SK-N-SH (cell line): ENCODE measurements at regions not wholly inside any gene's neighbourhood (a gene's known extent, or its start where the extent isn't known, plus 50 kb on each side); places are given as distances from the start of the nearest gene placed in this dataset.

Experiments
- CTCF ChIA-PET: fragments of 300-600, 350-600 bp; formaldehyde crosslinking; extraction: SDS; loops from one replicate; lab custom pipeline; 2021; lab: Yijun Ruan, JAX
- POLR2A ChIA-PET: fragments of 350-600 bp; sonication (Branson Sonifier 250); formaldehyde crosslinking; extraction: SDS; loops from one replicate; lab custom pipeline; 2020; ENCODE audit warnings: antibody characterized with exemption, inconsistent platforms; lab: Yijun Ruan, JAX
- DNase-seq: peaks from one replicate; pipeline ENCODE4 v3.0.0; 2012
- H2AFZ ChIP-seq: fragments of 200-600 bp; sonication (generic); 2 replicates; pipeline ENCODE4 v1.8.1; 2016; ENCODE audit warnings: antibody characterized with exemption, mild to moderate bottlenecking, low read depth
- H3F3A ChIP-seq: fragments of 200-600 bp; sonication (generic); replicated peaks from 2 replicates; pipeline ENCODE3; 2016; ENCODE audit warnings: antibody characterized with exemption, mild to moderate bottlenecking; ENCODE audit not compliant: insufficient read depth
- H3K27ac ChIP-seq, 2 experiments: fragments of 200-500 bp in 1 of 2; fragments of 200-600 bp in 1 of 2; sonication (Bioruptor generic) in 1 of 2; sonication (generic), shearing (Covaris generic) in 1 of 2; 2 replicates each; pipeline versions ENCODE4 v1.5.1 to v1.6.1; 2014 to 2016; ENCODE audit warnings: low read depth in 2 of 2, inconsistent platforms in 1 of 2, low read length in 1 of 2, mild to moderate bottlenecking in 1 of 2, mixed read lengths in 1 of 2
- H3K27me3 ChIP-seq: fragments of 200-600 bp; sonication (generic), shearing (Covaris generic); 2 replicates; pipeline ENCODE4 v1.6.1; 2016; ENCODE audit warnings: mixed run types; ENCODE audit not compliant: insufficient read depth
- H3K36me3 ChIP-seq, 2 experiments: fragments of 200-500 bp in 1 of 2; fragments of 200-600 bp in 1 of 2; sonication (Bioruptor generic) in 1 of 2; sonication (generic) in 1 of 2; replicated peaks in 1 of 2; 2 replicates each; pipeline versions ENCODE3 to v1.5.1; 2014 to 2016; ENCODE audit warnings: low read length in 1 of 2, mild to moderate bottlenecking in 1 of 2; ENCODE audit not compliant: insufficient read depth in 2 of 2, control insufficient read depth in 1 of 2
- H3K4me1 ChIP-seq, 2 experiments: fragments of 200-500 bp in 1 of 2; fragments of 200-600 bp in 1 of 2; sonication (Bioruptor generic) in 1 of 2; sonication (generic), shearing (Covaris generic) in 1 of 2; 2 replicates each; pipeline versions ENCODE4 v1.5.1 to v1.6.1; 2014 to 2016; ENCODE audit warnings: low read depth in 1 of 2, low read length in 1 of 2, mixed run types in 1 of 2; ENCODE audit not compliant: insufficient read depth in 2 of 2, control insufficient read depth in 1 of 2
- H3K4me2 ChIP-seq: fragments of 200-600 bp; sonication (generic), shearing (Covaris generic); 2 replicates; pipeline ENCODE4 v1.6.1; 2017; ENCODE audit warnings: mixed run types
- H3K4me3 ChIP-seq, 2 experiments: fragments of 200-500 bp in 1 of 2; fragments of 200-600 bp in 1 of 2; sonication (Bioruptor generic) in 1 of 2; sonication (generic), shearing (Covaris generic) in 1 of 2; 2 replicates each; pipeline versions ENCODE4 v1.5.1 to v1.8.1; 2014 to 2016; ENCODE audit warnings: low read depth in 2 of 2, inconsistent platforms in 1 of 2, low read length in 1 of 2, mild to moderate bottlenecking in 1 of 2, mixed read lengths in 1 of 2, moderate library complexity in 1 of 2
- H3K79me2 ChIP-seq: fragments of 200-600 bp; sonication (generic); 2 replicates; pipeline ENCODE4 v1.8.1; 2017; ENCODE audit warnings: mild to moderate bottlenecking; ENCODE audit not compliant: insufficient read depth
- H3K9ac ChIP-seq: fragments of 200-600 bp; sonication (generic); 2 replicates; pipeline ENCODE4 v1.6.1; 2017; ENCODE audit warnings: mixed run types
- H3K9me2 ChIP-seq: fragments of 200-600 bp; sonication (generic); 2 replicates; pipeline ENCODE4 v1.6.1; 2017; ENCODE audit warnings: mixed run types
- H3K9me3 ChIP-seq: fragments of 200-600 bp; sonication (generic); 2 replicates; pipeline ENCODE4 v1.6.1; 2017; ENCODE audit warnings: mixed run types, mild to moderate bottlenecking, moderate library complexity
- H4K20me1 ChIP-seq: fragments of 200-600 bp; sonication (generic); 2 replicates; pipeline ENCODE4 v1.6.1; 2017; ENCODE audit warnings: mild to moderate bottlenecking, mixed run types; ENCODE audit not compliant: insufficient read depth
- CHD2 ChIP-seq: fragments of 150-350 bp; IDR thresholded peaks from 2 replicates; pipeline ENCODE4 v1.6.1; 2018; ENCODE audit warnings: low read length; ENCODE audit not compliant: partially characterized antibody
- ELF1 ChIP-seq: IDR thresholded peaks from 2 replicates; pipeline ENCODE4 v1.4.0; 2012
- EP300 ChIP-seq, 2 experiments: IDR thresholded peaks; 2 replicates each; pipeline versions ENCODE4 v1.4.0 to v1.6.1; 2012; ENCODE audit warnings: borderline replicate concordance in 1 of 2, low read depth in 1 of 2, low read length in 1 of 2
- EZH2phosphoT487 ChIP-seq: fragments of 200-600 bp; sonication (generic); IDR thresholded peaks from 2 replicates; pipeline ENCODE4 v1.6.1; 2017; ENCODE audit warnings: low read depth, mixed run types, mild to moderate bottlenecking, antibody characterized with exemption, moderate library complexity, borderline replicate concordance
- FOXM1 ChIP-seq: IDR thresholded peaks from 2 replicates; pipeline ENCODE4 v1.4.0; 2012; ENCODE audit warnings: low read depth, mild to moderate bottlenecking
- GATA2 ChIP-seq: sonication (generic); formaldehyde crosslinking; IDR thresholded peaks from 2 replicates; pipeline ENCODE4 v1.5.0; 2020; ENCODE audit warnings: mild to moderate bottlenecking, missing genetic modification reagents
- NFIC ChIP-seq: IDR thresholded peaks from 2 replicates; pipeline ENCODE4 v1.4.0; 2012; ENCODE audit warnings: borderline replicate concordance
- NRF1 ChIP-seq: IDR thresholded peaks from 2 replicates; pipeline ENCODE4 v1.6.1; 2012; ENCODE audit warnings: low read depth, mild to moderate bottlenecking, low read length
- RAD21 ChIP-seq: IDR thresholded peaks from 2 replicates; pipeline ENCODE4 v1.6.1; 2012; ENCODE audit warnings: mild to moderate bottlenecking, low read length
- RXRA ChIP-seq: IDR thresholded peaks from 2 replicates; pipeline ENCODE4 v1.4.0; 2012; ENCODE audit warnings: low read depth, mild to moderate bottlenecking, borderline replicate concordance
- TAF1 ChIP-seq: IDR thresholded peaks from 2 replicates; pipeline ENCODE4 v1.6.1; 2012; ENCODE audit warnings: low read depth, mild to moderate bottlenecking, low read length, moderate library complexity, borderline replicate concordance
- TCF12 ChIP-seq: IDR thresholded peaks from 2 replicates; pipeline ENCODE4 v1.4.0; 2012
- TEAD4 ChIP-seq: IDR thresholded peaks from 2 replicates; pipeline ENCODE4 v1.4.0; 2012; ENCODE audit warnings: mild to moderate bottlenecking, borderline replicate concordance; ENCODE audit not compliant: insufficient read depth
- WGBS: methylation state at CpG from one replicate; pipeline ENCODE4 v1.1.6; 2017; ENCODE audit warnings: low lambda C conversion rate; 5-methylcytosine and 5-hydroxymethylcytosine counted together
- TF ChIP-seq, protein P1 (sequence below): IDR thresholded peaks from 2 replicates; pipeline ENCODE4 v1.4.0; 2012; ENCODE audit warnings: low read depth
- TF ChIP-seq, protein P2 (sequence below): IDR thresholded peaks from 2 replicates; pipeline ENCODE4; 2012
- TF ChIP-seq, protein P3 (sequence below): IDR thresholded peaks from 2 replicates; pipeline ENCODE4 v1.4.0; 2012; ENCODE audit warnings: low read depth, borderline replicate concordance

DNA sequence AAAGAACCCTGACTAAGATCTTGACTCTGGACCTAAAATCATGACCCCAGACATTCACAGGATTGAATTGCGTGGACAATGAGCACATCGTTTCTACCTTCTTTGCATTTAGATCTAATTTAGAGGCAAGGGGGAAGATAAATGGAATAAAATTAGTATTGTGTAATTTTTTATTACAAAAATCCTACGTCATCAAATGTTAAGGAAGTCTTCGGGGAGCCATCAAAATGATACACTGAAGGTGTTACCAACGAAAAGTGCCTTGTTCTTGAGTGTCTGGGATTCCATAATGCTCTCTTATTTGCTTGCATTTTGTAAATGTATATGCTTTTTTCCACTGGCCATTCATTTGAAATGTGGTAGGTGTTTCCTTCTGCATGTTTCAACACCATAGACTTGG is 52.8 kb upstream of the C3orf49 start:
- Histone ChIP-seq H3K79me2 (no peaks in the 10 kb centered on the region), H3F3A (no peaks in the 10 kb centered on the region), H3K27ac (no peak overlapping the region), H3K9me2 (no peaks in the 10 kb centered on the region), H3K4me3 (no peak overlapping the region), H3K4me2 (no peak overlapping the region), H3K27me3 (no peaks in the 10 kb centered on the region), H2AFZ (no peak overlapping the region), H3K36me3 (no peaks in the 10 kb centered on the region), H3K9me3 (no peaks in the 10 kb centered on the region), H4K20me1 (no peaks in the 10 kb centered on the region), H3K4me1 (peaks cover 0 to 10% of the 10 kb centered on the region in 2 experiments; a peak in 3 of 4 replicates), H3K9ac (no peak overlapping the region)
- POLR2A ChIA-PET, result no interaction called here
- no peak for DNase-seq
- TF ChIP-seq NRF1, result no peak
- no peak for TF ChIP-seq NFIC
- no peak for TF ChIP-seq RXRA
- CTCF ChIA-PET, result no interaction called here
- 77% methylated on average over 5 of the region's 5 CpGs for WGBS

DNA sequence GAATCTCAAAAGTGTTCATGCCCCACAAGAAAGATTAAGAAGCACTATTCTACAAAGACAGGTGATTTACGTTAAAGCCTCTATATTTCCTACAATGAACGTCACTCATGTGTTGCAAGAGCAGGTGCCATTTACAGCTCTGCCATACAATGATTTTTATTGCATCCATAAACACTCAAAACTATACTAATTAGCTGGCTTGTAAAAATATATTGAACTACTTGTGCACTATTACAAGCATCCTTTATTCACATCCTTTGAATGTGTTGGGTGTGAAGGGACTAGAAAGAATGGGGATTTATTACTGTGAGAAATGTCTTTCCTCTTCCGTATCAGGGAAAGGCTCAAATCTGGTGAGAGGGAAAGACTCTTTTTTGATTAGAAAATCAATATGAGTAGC is 50.7 kb upstream of the C3orf49 start:
- no peaks in the 10 kb centered on the region for H4K20me1 ChIP-seq
- DNase-seq, result no peak
- ChIA-PET CTCF (no interaction called here), POLR2A (no interaction called here)
- no peaks in the 10 kb centered on the region for H3F3A ChIP-seq
- no peak overlapping the region for H3K4me3 ChIP-seq
- H3K9ac ChIP-seq, result no peak overlapping the region
- no peaks in the 10 kb centered on the region for H3K27me3 ChIP-seq
- no peaks in the 10 kb centered on the region for H3K9me3 ChIP-seq
- H3K9me2 ChIP-seq, result no peaks in the 10 kb centered on the region
- H3K4me2 ChIP-seq, result no peak overlapping the region
- no peak overlapping the region for H3K27ac ChIP-seq
- 75% methylated on average over 3 of the region's 3 CpGs for WGBS
- no peaks in the 10 kb centered on the region for H3K4me1 ChIP-seq
- TF ChIP-seq, protein P1, sequence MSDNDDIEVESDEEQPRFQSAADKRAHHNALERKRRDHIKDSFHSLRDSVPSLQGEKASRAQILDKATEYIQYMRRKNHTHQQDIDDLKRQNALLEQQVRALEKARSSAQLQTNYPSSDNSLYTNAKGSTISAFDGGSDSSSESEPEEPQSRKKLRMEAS, result no peak
- no peak for TF ChIP-seq RXRA
- TF ChIP-seq TCF12, result no peak
- TF ChIP-seq GATA2 (CRISPR knock-in tag), result no peak
- no peak for TF ChIP-seq EZH2phosphoT487
- no peak for TF ChIP-seq TEAD4
- TF ChIP-seq, protein P2, sequence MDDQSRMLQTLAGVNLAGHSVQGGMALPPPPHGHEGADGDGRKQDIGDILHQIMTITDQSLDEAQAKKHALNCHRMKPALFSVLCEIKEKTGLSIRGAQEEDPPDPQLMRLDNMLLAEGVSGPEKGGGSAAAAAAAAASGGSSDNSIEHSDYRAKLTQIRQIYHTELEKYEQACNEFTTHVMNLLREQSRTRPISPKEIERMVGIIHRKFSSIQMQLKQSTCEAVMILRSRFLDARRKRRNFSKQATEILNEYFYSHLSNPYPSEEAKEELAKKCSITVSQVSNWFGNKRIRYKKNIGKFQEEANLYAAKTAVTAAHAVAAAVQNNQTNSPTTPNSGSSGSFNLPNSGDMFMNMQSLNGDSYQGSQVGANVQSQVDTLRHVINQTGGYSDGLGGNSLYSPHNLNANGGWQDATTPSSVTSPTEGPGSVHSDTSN, result no peak
- TF ChIP-seq FOXM1, result no peak
- no peak for TF ChIP-seq TAF1
- H2AFZ ChIP-seq, result no peak overlapping the region
- no peaks in the 10 kb centered on the region for H3K36me3 ChIP-seq
- H3K79me2 ChIP-seq, result no peaks in the 10 kb centered on the region

DNA sequence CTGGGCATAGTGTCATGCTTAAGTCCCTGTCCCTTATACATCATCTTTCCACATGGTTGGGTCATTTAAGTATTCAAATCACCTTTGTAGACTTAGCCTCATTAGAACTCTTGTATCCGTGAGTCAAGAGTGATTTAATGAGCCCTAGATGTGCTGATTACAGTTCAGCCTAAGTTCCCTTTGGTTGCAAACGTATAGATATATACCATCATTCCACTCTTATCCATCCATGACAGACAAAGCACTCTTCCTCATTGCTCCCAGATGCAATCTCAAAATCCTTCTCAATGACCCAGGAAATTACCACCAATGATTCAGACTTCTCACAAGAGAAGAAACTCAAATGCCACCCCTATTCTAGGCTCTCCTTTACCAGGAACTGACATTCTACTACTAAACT is 50.2 kb upstream of the C3orf49 start:
- H3K27me3 ChIP-seq, result no peaks in the 10 kb centered on the region
- no peaks in the 10 kb centered on the region for H3K36me3 ChIP-seq
- 44% methylated on average over 2 of the region's 2 CpGs for WGBS
- H3K4me1 ChIP-seq, result no peaks in the 10 kb centered on the region
- no peaks in the 10 kb centered on the region for H4K20me1 ChIP-seq
- H3K4me3 ChIP-seq, result no peak overlapping the region
- ChIA-PET POLR2A (no interaction called here), CTCF (no interaction called here)
- H3K4me2 ChIP-seq, result no peak overlapping the region
- DNase-seq, result no peak
- no peaks in the 10 kb centered on the region for H3K9me3 ChIP-seq
- no peak overlapping the region for H3K9ac ChIP-seq
- no peaks in the 10 kb centered on the region for H3F3A ChIP-seq
- H2AFZ ChIP-seq, result no peak overlapping the region
- no peaks in the 10 kb centered on the region for H3K9me2 ChIP-seq
- TF ChIP-seq RAD21 (no peak), EZH2phosphoT487 (no peak), CHD2 (no peak), EP300 (IDR thresholded peaks at IDR 0.05; ENCODE audit: borderline replicate concordance in 1 of 2, low read depth in 1 of 2, low read length in 1 of 2) (no peak), GATA2 (CRISPR knock-in tag) (no peak), FOXM1 (no peak), ELF1 (no peak)
- TF ChIP-seq, protein P3, sequence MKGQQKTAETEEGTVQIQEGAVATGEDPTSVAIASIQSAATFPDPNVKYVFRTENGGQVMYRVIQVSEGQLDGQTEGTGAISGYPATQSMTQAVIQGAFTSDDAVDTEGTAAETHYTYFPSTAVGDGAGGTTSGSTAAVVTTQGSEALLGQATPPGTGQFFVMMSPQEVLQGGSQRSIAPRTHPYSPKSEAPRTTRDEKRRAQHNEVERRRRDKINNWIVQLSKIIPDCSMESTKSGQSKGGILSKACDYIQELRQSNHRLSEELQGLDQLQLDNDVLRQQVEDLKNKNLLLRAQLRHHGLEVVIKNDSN, result no peak
- TF ChIP-seq, protein P2, result no peak
- no peak overlapping the region for H3K27ac ChIP-seq
- no peaks in the 10 kb centered on the region for H3K79me2 ChIP-seq
